ES-I3 (cell line): ENCODE measurements at regions not wholly inside any gene's neighbourhood (a gene's known extent, or its start where the extent isn't known, plus 50 kb on each side); places are given as distances from the start of the nearest gene placed in this dataset.
"Not testable (repeated sequence)": the region's sequence is repeated elsewhere in the genome, so short reads cannot be mapped to it uniquely, and the experiment has no call there.

Experiments used
- H3K36me3 ChIP-seq: 2 replicates; pipeline ENCODE4 v1.6.1; 2013; ENCODE audit warnings: mild to moderate bottlenecking, low read length, control low read depth, moderate library complexity; ENCODE audit not compliant: insufficient read depth
- H3K4me1 ChIP-seq: 2 replicates; pipeline ENCODE4 v1.6.1; 2013; ENCODE audit warnings: mild to moderate bottlenecking, control low read depth, low read length; ENCODE audit not compliant: insufficient read depth
- H3K9ac ChIP-seq: 2 replicates; pipeline ENCODE4 v1.6.1; 2013; ENCODE audit warnings: low read depth, mild to moderate bottlenecking, low read length, moderate library complexity
- H3K9me3 ChIP-seq: 2 replicates; pipeline ENCODE4 v1.6.1; 2013; ENCODE audit warnings: mild to moderate bottlenecking, low read length, moderate library complexity; ENCODE audit not compliant: control insufficient read depth, insufficient read depth

- no peaks in the 10 kb centered on the region for H3K4me1 ChIP-seq
- no peaks in the 10 kb centered on the region for H3K9me3 ChIP-seq
- H3K9ac ChIP-seq = no peak overlapping the region
- no peaks in the 10 kb centered on the region for H3K36me3 ChIP-seq
Measured at GRCh38 chr5:125478599-125478998, 732.2 kb upstream of the ZNF608 start.

GRCh38 chr5:125480911-125481310 is 734.5 kb upstream of the ZNF608 start:
- no peak overlapping the region for H3K9ac ChIP-seq
- no peaks in the 10 kb centered on the region for H3K9me3 ChIP-seq
- H3K36me3 ChIP-seq = no peaks in the 10 kb centered on the region
- peaks cover 19% of the 10 kb centered on the region for H3K4me1 ChIP-seq

GRCh38 chr5:125481506-125482465 is 735.3 kb upstream of the ZNF608 start:
- H3K4me1 ChIP-seq = peaks cover 28% of the 10 kb centered on the region
- H3K9ac ChIP-seq = no peak overlapping the region
- no peaks in the 10 kb centered on the region for H3K9me3 ChIP-seq
- no peaks in the 10 kb centered on the region for H3K36me3 ChIP-seq

- Histone ChIP-seq H3K4me1 (peaks cover 33% of the 10 kb centered on the region), H3K36me3 (no peaks in the 10 kb centered on the region), H3K9me3 (no peaks in the 10 kb centered on the region), H3K9ac (no peak overlapping the region)
Measured at GRCh38 chr5:125483609-125484008, 737.2 kb upstream of the ZNF608 start.

- Histone ChIP-seq H3K36me3 (no peaks in the 10 kb centered on the region), H3K4me1 (peaks cover 33% of the 10 kb centered on the region), H3K9me3 (no peaks in the 10 kb centered on the region), H3K9ac (no peak overlapping the region)
Measured at GRCh38 chr5:125484272-125484741, 737.9 kb upstream of the ZNF608 start.

GRCh38 chr5:125484742-125485641 is 738.6 kb upstream of the ZNF608 start:
- H3K4me1 ChIP-seq = peaks cover 33% of the 10 kb centered on the region
- no peak overlapping the region for H3K9ac ChIP-seq
- H3K36me3 ChIP-seq = no peaks in the 10 kb centered on the region
- no peaks in the 10 kb centered on the region for H3K9me3 ChIP-seq

- H3K4me1 ChIP-seq = peaks cover 33% of the 10 kb centered on the region
- H3K36me3 ChIP-seq = no peaks in the 10 kb centered on the region
- no peaks in the 10 kb centered on the region for H3K9me3 ChIP-seq
- no peak overlapping the region for H3K9ac ChIP-seq
Measured at GRCh38 chr5:125485771-125486170, 739.3 kb upstream of the ZNF608 start.

GRCh38 chr5:125486634-125487033 is 740.2 kb upstream of the ZNF608 start:
- Histone ChIP-seq H3K36me3 (no peaks in the 10 kb centered on the region), H3K9me3 (no peaks in the 10 kb centered on the region), H3K4me1 (peaks cover 34% of the 10 kb centered on the region), H3K9ac (no peak overlapping the region)

GRCh38 chr5:125487231-125487630 is 740.8 kb upstream of the ZNF608 start:
- no peaks in the 10 kb centered on the region for H3K36me3 ChIP-seq
- peaks cover 40% of the 10 kb centered on the region for H3K4me1 ChIP-seq
- no peak overlapping the region for H3K9ac ChIP-seq
- no peaks in the 10 kb centered on the region for H3K9me3 ChIP-seq

- peaks cover 41% of the 10 kb centered on the region for H3K4me1 ChIP-seq
- not testable (repeated sequence) for H3K9ac ChIP-seq, H3K36me3 ChIP-seq, H3K9me3 ChIP-seq
Measured at GRCh38 chr5:125487652-125488051, 741.2 kb upstream of the ZNF608 start.

GRCh38 chr5:125489146-125489545 is 742.7 kb upstream of the ZNF608 start:
- no peak overlapping the region for H3K9ac ChIP-seq
- no peaks in the 10 kb centered on the region for H3K9me3 ChIP-seq

GRCh38 chr5:125491986-125492492 is 745.6 kb upstream of the ZNF608 start:
- no peaks in the 10 kb centered on the region for H3K9me3 ChIP-seq
- no peaks in the 10 kb centered on the region for H3K36me3 ChIP-seq
- no peak overlapping the region for H3K9ac ChIP-seq
- H3K4me1 ChIP-seq = peaks cover 16% of the 10 kb centered on the region; the same call in 1 of the 2 replicates

More at GRCh38 chr5:125489146-125489545, 742.7 kb upstream of the ZNF608 start:
- peaks cover 38% of the 10 kb centered on the region for H3K4me1 ChIP-seq
- no peaks in the 10 kb centered on the region for H3K36me3 ChIP-seq

- no peaks in the 10 kb centered on the region for H3K36me3 ChIP-seq
- H3K9me3 ChIP-seq = no peaks in the 10 kb centered on the region
- peaks cover 13% of the 10 kb centered on the region; the same call in 1 of the 2 replicates for H3K4me1 ChIP-seq
- H3K9ac ChIP-seq = no peak overlapping the region
Measured at GRCh38 chr5:125492977-125493376, 746.5 kb upstream of the ZNF608 start.

GRCh38 chr5:125496393-125496792 is 750.0 kb upstream of the ZNF608 start:
- Histone ChIP-seq H3K4me1 (peaks cover 13% of the 10 kb centered on the region; the same call in 1 of the 2 replicates), H3K36me3 (no peaks in the 10 kb centered on the region), H3K9me3 (no peaks in the 10 kb centered on the region), H3K9ac (no peak overlapping the region)
